Prostate gland (tissue), 2 donors: ENCODE measurements at regions not wholly inside any gene's neighbourhood (a gene's known extent, or its start where the extent isn't known, plus 50 kb on each side); places are given as distances from the start of the nearest gene placed in this dataset.

Experiments
- CTCF ChIP-seq, 4 experiments: fragments of 200-600 bp in 2 of 4; fragments of 450-650 bp in 2 of 4; sonication (generic) in 2 of 4; IDR thresholded peaks; 1 replicate in 3 of 4; 2 replicates in 1 of 4; pipeline ENCODE4 v1.5.1; 2016 to 2019; ENCODE audit warnings: antibody characterized with exemption in 4 of 4, mild to moderate bottlenecking in 2 of 4, moderate library complexity in 2 of 4
- POLR2A ChIP-seq: fragments of 450-650 bp; IDR thresholded peaks from one replicate; pipeline ENCODE4 v1.6.1; 2016; ENCODE audit warnings: antibody characterized with exemption, mild to moderate bottlenecking
- POLR2AphosphoS5 ChIP-seq: sonication (generic); formaldehyde crosslinking; IDR thresholded peaks from one replicate; pipeline ENCODE4 v1.6.1; 2017; ENCODE audit warnings: antibody characterized with exemption

GRCh38 chr10:36168777-36169176, 526.7 kb upstream of the FZD8 start:
- TF ChIP-seq POLR2AphosphoS5 (no peak), CTCF (IDR thresholded peaks at IDR 0.05) (no peak), POLR2A (no peak)
